Tibial artery (tissue), 4 donors: ENCODE measurements at regions not wholly inside any gene's neighbourhood (a gene's known extent, or its start where the extent isn't known, plus 50 kb on each side); places are given as distances from the start of the nearest gene placed in this dataset.

Source experiments
- DNase-seq, 2 donors: peaks; one replicate each; pipeline ENCODE4 v3.0.0-alpha.2; 2019
- H3K27ac ChIP-seq, 2 donors: fragments of 200-600 bp; sonication (generic) in 1 of 2; 1 replicate in 1 of 2; 2 replicates in 1 of 2; pipeline ENCODE4 v1.5.1; 2018 to 2019; ENCODE audit warnings: mild to moderate bottlenecking in 1 of 2
- H3K27me3 ChIP-seq, 2 donors: fragments of 200-600 bp; sonication (generic) in 1 of 2; one replicate each; pipeline versions ENCODE4 v1.5.1 to v1.6.0; 2016 to 2019
- H3K36me3 ChIP-seq, 3 donors: fragments of 200-600 bp; sonication (generic) in 2 of 3; one replicate each; pipeline ENCODE4 v1.5.1; 2016 to 2019; ENCODE audit warnings: mild to moderate bottlenecking in 2 of 3
- H3K4me1 ChIP-seq, 4 donors: fragments of 200-600 bp; sonication (generic) in 2 of 4; 1 replicate in 3 of 4; 2 replicates in 1 of 4; pipeline ENCODE4 v1.5.1; 2016 to 2019
- H3K4me3 ChIP-seq, 2 donors: fragments of 200-600 bp; sonication (generic) in 1 of 2; 1 replicate in 1 of 2; 2 replicates in 1 of 2; pipeline ENCODE4 v1.5.1; 2018 to 2019; ENCODE audit warnings: mild to moderate bottlenecking in 2 of 2
- H3K9me3 ChIP-seq, 3 donors: fragments of 200-600 bp; sonication (generic) in 1 of 3; one replicate each; pipeline ENCODE4 v1.5.1; 2016 to 2019
- CTCF ChIP-seq, 2 experiments: fragments of 200-600 bp in 1 of 2; fragments of 450-650 bp in 1 of 2; IDR thresholded peaks; one replicate each; pipeline ENCODE4 v1.5.1; 2017 to 2019; ENCODE audit warnings: antibody characterized with exemption in 2 of 2, mild to moderate bottlenecking in 1 of 2, moderate library complexity in 1 of 2
- intact Hi-C: fragments of 100-400 bp; cut with DNase I; formaldehyde crosslinking; loops from one replicate; pipeline ENCODE4 v1.15.0; 2023; ENCODE audit warnings: low total_unique reads

- no peak for TF ChIP-seq CTCF (IDR thresholded peaks at IDR 0.05)
- no peak overlapping the region for H3K27ac ChIP-seq
- peaks cover 0 to 3% (median 0%) of the 10 kb centered on the region in 3 donors for H3K9me3 ChIP-seq
- intact Hi-C loops, result no loop called here
- no peaks in the 10 kb centered on the region for H3K36me3 ChIP-seq
- no peak for DNase-seq
- H3K4me1 ChIP-seq, result no peaks in the 10 kb centered on the region
- H3K27me3 ChIP-seq, result no peaks in the 10 kb centered on the region
- H3K4me3 ChIP-seq, result no peak overlapping the region
Observed at GRCh38 chr13:80284290-80284689, 56.6 kb downstream of the SPRY2 start.

- no peak overlapping the region for H3K4me3 ChIP-seq
- intact Hi-C loops, result no loop called here
- DNase-seq, result no peak
- no peaks in the 10 kb centered on the region for H3K27me3 ChIP-seq
- no peaks in the 10 kb centered on the region for H3K36me3 ChIP-seq
- H3K4me1 ChIP-seq, result peaks cover 0 to 8% (median 0%) of the 10 kb centered on the region in 4 donors
- no peak for TF ChIP-seq CTCF (IDR thresholded peaks at IDR 0.05)
- H3K27ac ChIP-seq, result no peak overlapping the region
- no peaks in the 10 kb centered on the region for H3K9me3 ChIP-seq
Observed at GRCh38 chr13:80278706-80279105, 62.2 kb downstream of the SPRY2 start.

GRCh38 chr13:80276371-80277289 lies 64.3 kb downstream of the SPRY2 start:
- no peak for TF ChIP-seq CTCF (IDR thresholded peaks at IDR 0.05)
- no peaks in the 10 kb centered on the region for H3K9me3 ChIP-seq
- DNase-seq, result no peak
- intact Hi-C loops, result no loop called here
- H3K36me3 ChIP-seq, result no peaks in the 10 kb centered on the region
- no peaks in the 10 kb centered on the region for H3K27me3 ChIP-seq
- no peak overlapping the region for H3K4me3 ChIP-seq
- H3K4me1 ChIP-seq, result peaks cover 0 to 8% (median 0%) of the 10 kb centered on the region in 4 donors
- H3K27ac ChIP-seq, result no peak overlapping the region

GRCh38 chr13:80274643-80275042 lies 66.3 kb downstream of the SPRY2 start:
- Histone ChIP-seq H3K27me3 (no peaks in the 10 kb centered on the region), H3K27ac (no peak overlapping the region), H3K4me3 (no peak overlapping the region), H3K4me1 (peaks cover 0 to 8% (median 0%) of the 10 kb centered on the region in 4 donors), H3K9me3 (no peaks in the 10 kb centered on the region), H3K36me3 (no peaks in the 10 kb centered on the region)
- intact Hi-C loops, result no loop called here
- no peak for DNase-seq
- no peak for TF ChIP-seq CTCF (IDR thresholded peaks at IDR 0.05)

- Histone ChIP-seq H3K27ac (no peak overlapping the region), H3K36me3 (no peaks in the 10 kb centered on the region), H3K4me3 (no peak overlapping the region), H3K9me3 (no peaks in the 10 kb centered on the region), H3K27me3 (no peaks in the 10 kb centered on the region), H3K4me1 (peaks cover 0 to 8% (median 0%) of the 10 kb centered on the region in 4 donors)
- DNase-seq, result no peak
- intact Hi-C loops, result no loop called here
- TF ChIP-seq CTCF (IDR thresholded peaks at IDR 0.05), result no peak
Observed at GRCh38 chr13:80273718-80274117, 67.2 kb downstream of the SPRY2 start.
